Calu3 (cell line): ENCODE measurements at regions not wholly inside any gene's neighbourhood (a gene's known extent, or its start where the extent isn't known, plus 50 kb on each side); places are given as distances from the start of the nearest gene placed in this dataset.
"Not testable (repeated sequence)": the region's sequence is repeated elsewhere in the genome, so short reads cannot be mapped to it uniquely, and the experiment has no call there.

Experiments
- BruUV-seq: library from RNA; stranded (reverse); fragments of 400-500 nt; replicated peaks from 2 replicates; lab custom pipeline; 2021; lab: Mats Ljungman, UMichigan
- CTCF ChIA-PET: fragments of 300-600 bp; sonication (Branson Sonifier 250); formaldehyde crosslinking; loops from one replicate; lab custom pipeline; 2022; ENCODE audit warnings: antibody characterized with exemption; lab: Charles Lee
- DNase-seq: peaks from one replicate; pipeline ENCODE4 v3.0.0; 2022
- H3K27ac Mint-ChIP-seq: one replicate; pipeline ENCODE4 v1.8.0; 2022; ENCODE audit warnings: mixed read lengths; ENCODE audit not compliant: unreplicated experiment
- H3K27me3 Mint-ChIP-seq: one replicate; pipeline ENCODE4 v1.8.0; 2022; ENCODE audit warnings: mixed read lengths; ENCODE audit not compliant: unreplicated experiment
- H3K36me3 Mint-ChIP-seq: one replicate; pipeline ENCODE4 v1.8.0; 2022; ENCODE audit warnings: mild to moderate bottlenecking, moderate library complexity, mixed read lengths; ENCODE audit not compliant: insufficient read depth, unreplicated experiment
- H3K4me1 Mint-ChIP-seq: one replicate; pipeline ENCODE4 v1.8.0; 2022; ENCODE audit warnings: mild to moderate bottlenecking, low read depth, mixed read lengths; ENCODE audit not compliant: unreplicated experiment
- H3K4me3 Mint-ChIP-seq: one replicate; pipeline ENCODE4 v1.8.0; 2022; ENCODE audit warnings: mild to moderate bottlenecking, low read depth, moderate library complexity, mixed read lengths; ENCODE audit not compliant: unreplicated experiment
- H3K9me3 Mint-ChIP-seq: one replicate; pipeline ENCODE4 v1.8.0; 2022; ENCODE audit warnings: low read depth, mixed read lengths; ENCODE audit not compliant: unreplicated experiment
- intact Hi-C: fragments of 100-400 bp; cut with micrococcal nuclease; formaldehyde crosslinking; loops from one replicate; pipeline ENCODE4 v1.10.0; 2022; ENCODE audit not compliant: unreplicated experiment
- TF ChIP-seq, protein P1 (sequence below): fragments of 200-600 bp; IDR thresholded peaks from one replicate; pipeline ENCODE4 v1.8.0; 2022; ENCODE audit warnings: antibody characterized with exemption; ENCODE audit not compliant: unreplicated experiment

- TF ChIP-seq, protein P1, sequence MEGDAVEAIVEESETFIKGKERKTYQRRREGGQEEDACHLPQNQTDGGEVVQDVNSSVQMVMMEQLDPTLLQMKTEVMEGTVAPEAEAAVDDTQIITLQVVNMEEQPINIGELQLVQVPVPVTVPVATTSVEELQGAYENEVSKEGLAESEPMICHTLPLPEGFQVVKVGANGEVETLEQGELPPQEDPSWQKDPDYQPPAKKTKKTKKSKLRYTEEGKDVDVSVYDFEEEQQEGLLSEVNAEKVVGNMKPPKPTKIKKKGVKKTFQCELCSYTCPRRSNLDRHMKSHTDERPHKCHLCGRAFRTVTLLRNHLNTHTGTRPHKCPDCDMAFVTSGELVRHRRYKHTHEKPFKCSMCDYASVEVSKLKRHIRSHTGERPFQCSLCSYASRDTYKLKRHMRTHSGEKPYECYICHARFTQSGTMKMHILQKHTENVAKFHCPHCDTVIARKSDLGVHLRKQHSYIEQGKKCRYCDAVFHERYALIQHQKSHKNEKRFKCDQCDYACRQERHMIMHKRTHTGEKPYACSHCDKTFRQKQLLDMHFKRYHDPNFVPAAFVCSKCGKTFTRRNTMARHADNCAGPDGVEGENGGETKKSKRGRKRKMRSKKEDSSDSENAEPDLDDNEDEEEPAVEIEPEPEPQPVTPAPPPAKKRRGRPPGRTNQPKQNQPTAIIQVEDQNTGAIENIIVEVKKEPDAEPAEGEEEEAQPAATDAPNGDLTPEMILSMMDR = no peak
- CTCF ChIA-PET = no interaction called here
- H3K27ac Mint-ChIP-seq = no peak overlapping the region
- DNase-seq = peak; percentile 1
- no TSS peak for BruUV-seq
- no peaks in the 10 kb centered on the region for H3K27me3 Mint-ChIP-seq
- intact Hi-C loops = no loop called here
- no peaks in the 10 kb centered on the region for H3K4me1 Mint-ChIP-seq
- no peaks in the 10 kb centered on the region for H3K36me3 Mint-ChIP-seq
- peaks cover 8% of the 10 kb centered on the region for H3K9me3 Mint-ChIP-seq
- H3K4me3 Mint-ChIP-seq = no peak overlapping the region
These were observed 130.5 kb downstream of the TENT5D start for GRCh38 chrX:80550722-80551121.

DNA sequence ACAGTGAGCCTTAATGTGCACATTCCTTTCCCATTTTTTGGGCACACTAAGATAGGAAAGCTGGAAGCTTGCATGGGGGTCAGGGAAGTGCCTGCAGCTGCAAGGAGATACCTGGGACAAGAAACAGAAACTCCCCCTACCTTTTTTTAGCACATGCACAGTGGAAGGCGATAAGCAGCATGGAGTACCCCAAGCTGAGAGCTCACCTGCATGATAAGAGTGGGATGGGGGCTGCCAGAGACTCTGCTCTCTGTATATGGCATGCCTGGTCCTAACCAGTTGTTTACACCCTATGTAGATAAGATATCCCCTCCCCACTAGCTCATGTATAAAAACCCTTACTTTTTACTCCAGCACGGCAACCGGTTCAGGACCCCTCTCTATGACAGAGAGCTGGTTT is 135.9 kb downstream of the TENT5D start:
- no TSS peak for BruUV-seq
- CTCF ChIA-PET = no interaction called here
- Mint-ChIP-seq H3K27me3 (no peaks in the 10 kb centered on the region), H3K27ac (no peak overlapping the region), H3K4me1 (no peaks in the 10 kb centered on the region), H3K36me3 (no peaks in the 10 kb centered on the region), H3K9me3 (peaks cover 21% of the 10 kb centered on the region), H3K4me3 (no peak overlapping the region)
- TF ChIP-seq, protein P1 = no peak
- DNase-seq = no peak
- intact Hi-C loops = no loop called here

GRCh38 chrX:80572636-80573035 is 152.4 kb downstream of the TENT5D start:
- CTCF ChIA-PET = no interaction called here
- Mint-ChIP-seq H3K4me1 (no peaks in the 10 kb centered on the region), H3K27me3 (no peaks in the 10 kb centered on the region), H3K4me3 (no peak overlapping the region), H3K36me3 (no peaks in the 10 kb centered on the region), H3K9me3 (peaks cover 14% of the 10 kb centered on the region), H3K27ac (no peak overlapping the region)
- TF ChIP-seq, protein P1 = no peak
- intact Hi-C loops = no loop called here
- no peak for DNase-seq
- BruUV-seq = no TSS peak

GRCh38 chrX:80573275-80573674 is 153.0 kb downstream of the TENT5D start:
- TF ChIP-seq, protein P1 = no peak
- no peak overlapping the region for H3K27ac Mint-ChIP-seq
- H3K27me3 Mint-ChIP-seq = no peaks in the 10 kb centered on the region
- no peaks in the 10 kb centered on the region for H3K4me1 Mint-ChIP-seq
- H3K4me3 Mint-ChIP-seq = no peak overlapping the region
- peaks cover 13% of the 10 kb centered on the region for H3K9me3 Mint-ChIP-seq
- no peak for DNase-seq
- CTCF ChIA-PET = no interaction called here
- intact Hi-C loops = no loop called here
- no peaks in the 10 kb centered on the region for H3K36me3 Mint-ChIP-seq
- BruUV-seq = no TSS peak

- H3K36me3 Mint-ChIP-seq, CTCF ChIA-PET, H3K27me3 Mint-ChIP-seq, BruUV-seq, H3K4me3 Mint-ChIP-seq, H3K27ac Mint-ChIP-seq, H3K4me1 Mint-ChIP-seq, H3K9me3 Mint-ChIP-seq, DNase-seq, intact Hi-C loops: not testable (repeated sequence)
These were observed 154.3 kb downstream of the TENT5D start for GRCh38 chrX:80574486-80575086.
